Keratinocyte (primary cell): ENCODE measurements at regions not wholly inside any gene's neighbourhood (a gene's known extent, or its start where the extent isn't known, plus 50 kb on each side); places are given as distances from the start of the nearest gene placed in this dataset.
"Not testable (repeated sequence)": the region's sequence is repeated elsewhere in the genome, so short reads cannot be mapped to it uniquely, and the experiment has no call there.

Source experiments
- DNase-seq: peaks from one replicate; pipeline ENCODE4 v3.0.0-alpha.2; 2011; ENCODE audit warnings: low read depth, missing footprints, low spot score
- FAIRE-seq: peaks from 2 replicates; lab custom pipeline; 2011; peaks lifted over from hg19 to GRCh38; lab: Jason Lieb, UNC
- H2AFZ ChIP-seq: 2 replicates; pipeline ENCODE4 v1.6.0; 2012; ENCODE audit warnings: low read length, control low read depth, inconsistent platforms; ENCODE audit not compliant: control insufficient read depth
- H3K27ac ChIP-seq: 2 replicates; pipeline ENCODE4 v1.5.1; 2011; ENCODE audit warnings: low read length; ENCODE audit not compliant: control insufficient read depth, insufficient read depth
- H3K27me3 ChIP-seq: 3 replicates; pipeline ENCODE4 v1.6.0; 2011; ENCODE audit warnings: low read length; ENCODE audit not compliant: control insufficient read depth, insufficient read depth; ENCODE audit errors: extremely low read depth
- H3K36me3 ChIP-seq, 2 experiments: 2 replicates in 1 of 2; 3 replicates in 1 of 2; pipeline ENCODE4 v1.5.1; 2011; ENCODE audit warnings: low read length in 2 of 2, mild to moderate bottlenecking in 1 of 2; ENCODE audit not compliant: control insufficient read depth in 2 of 2, insufficient read depth in 2 of 2; ENCODE audit errors: extremely low read depth in 1 of 2
- H3K4me1 ChIP-seq: 3 replicates; pipeline ENCODE4 v1.5.1; 2011; ENCODE audit warnings: low read length; ENCODE audit not compliant: control insufficient read depth, insufficient read depth; ENCODE audit errors: extremely low read depth
- H3K4me2 ChIP-seq: 3 replicates; pipeline ENCODE4 v1.6.0; 2011; ENCODE audit warnings: low read depth, low read length; ENCODE audit not compliant: control insufficient read depth, insufficient read depth; ENCODE audit errors: extremely low read depth
- H3K4me3 ChIP-seq, 3 experiments: fragments of 200-600 bp in 1 of 3; sonication (generic) in 1 of 3; 2 replicates in 2 of 3; 3 replicates in 1 of 3; pipeline ENCODE4 v1.5.1; 2011 to 2016; ENCODE audit warnings: low read length in 3 of 3, mild to moderate bottlenecking in 3 of 3, control low read depth in 2 of 3, inconsistent platforms in 1 of 3, low read depth in 1 of 3, mixed read lengths in 1 of 3, mixed run types in 1 of 3, moderate library complexity in 1 of 3; ENCODE audit not compliant: control insufficient read depth in 2 of 3, insufficient read depth in 2 of 3; ENCODE audit errors: extremely low read depth in 1 of 3
- H3K79me2 ChIP-seq: 2 replicates; pipeline ENCODE4 v1.6.0; 2012; ENCODE audit warnings: low read length; ENCODE audit not compliant: control insufficient read depth, insufficient read depth
- H3K9ac ChIP-seq: 3 replicates; pipeline ENCODE4 v1.6.0; 2011; ENCODE audit warnings: low read length; ENCODE audit not compliant: control insufficient read depth, insufficient read depth; ENCODE audit errors: extremely low read depth
- H3K9me1 ChIP-seq: 3 replicates; pipeline ENCODE4 v1.6.0; 2011; ENCODE audit warnings: low read length; ENCODE audit not compliant: control insufficient read depth, insufficient read depth; ENCODE audit errors: extremely low read depth
- H3K9me3 ChIP-seq: 2 replicates; pipeline ENCODE4 v1.5.1; 2012; ENCODE audit warnings: low read depth, low read length; ENCODE audit not compliant: control insufficient read depth
- H4K20me1 ChIP-seq: 3 replicates; pipeline ENCODE4 v1.6.0; 2011; ENCODE audit warnings: low read length; ENCODE audit not compliant: control insufficient read depth, insufficient read depth; ENCODE audit errors: extremely low read depth
- CTCF ChIP-seq, 3 experiments: IDR thresholded peaks in 1 of 3; conservative IDR thresholded peaks in 1 of 3; optimal IDR thresholded peaks in 1 of 3; 2 replicates in 2 of 3; 3 replicates in 1 of 3; pipeline versions ENCODE3 to v1.5.1; 2011; ENCODE audit warnings: low read length in 3 of 3, mild to moderate bottlenecking in 3 of 3, moderate library complexity in 2 of 3, control low read depth in 1 of 3, inconsistent platforms in 1 of 3; ENCODE audit not compliant: insufficient read depth in 2 of 3; ENCODE audit errors: extremely low read depth in 1 of 3
- EZH2 ChIP-seq: IDR thresholded peaks from one replicate; pipeline ENCODE4 v1.6.1; 2012; ENCODE audit warnings: inconsistent platforms, mild to moderate bottlenecking, low read length, moderate library complexity
- dilution Hi-C: fragments of 300-500 bp; cut with MboI; formaldehyde crosslinking; loops from one replicate; pipeline ENCODE4 v1.7.0; 2020; ENCODE audit warnings: low sequenced_read_pairs; ENCODE audit not compliant: extremely low pct_ligation_motif_present

- dilution Hi-C loops, result no loop called here
Measured at GRCh38 chr7:89714131-89714530, 440.1 kb upstream of the STEAP1 start.

GRCh38 chr7:89718941-89719340 is 435.3 kb upstream of the STEAP1 start:
- H3K4me3 ChIP-seq, H3K4me2 ChIP-seq, H3K9me1 ChIP-seq, H3K4me1 ChIP-seq, H3K27ac ChIP-seq, H3K9ac ChIP-seq, H4K20me1 ChIP-seq, H3K36me3 ChIP-seq, H3K27me3 ChIP-seq, FAIRE-seq, H3K79me2 ChIP-seq, H3K9me3 ChIP-seq, dilution Hi-C loops, DNase-seq, H2AFZ ChIP-seq: not testable (repeated sequence)

More at GRCh38 chr7:89714131-89714530, 440.1 kb upstream of the STEAP1 start:
- Histone ChIP-seq H3K4me3 (no peak overlapping the region), H3K9me3 (no peaks in the 10 kb centered on the region), H4K20me1 (no peaks in the 10 kb centered on the region), H3K9ac (no peak overlapping the region), H3K36me3 (no peaks in the 10 kb centered on the region), H3K79me2 (no peaks in the 10 kb centered on the region), H3K27me3 (no peaks in the 10 kb centered on the region), H3K27ac (no peak overlapping the region), H2AFZ (no peak overlapping the region), H3K4me1 (no peaks in the 10 kb centered on the region), H3K9me1 (no peaks in the 10 kb centered on the region), H3K4me2 (no peak overlapping the region)
- FAIRE-seq (no peak), DNase-seq (no peak)
- TF ChIP-seq EZH2 (no peak), CTCF (optimal IDR thresholded peaks at IDR 0.05 in 1 of 3, IDR thresholded peaks at IDR 0.05 in 1 of 3, conservative IDR thresholded peaks at IDR 0.05 in 1 of 3; ENCODE audit: extremely low read depth in 1 of 3, insufficient read depth in 2 of 3, low read length in 3 of 3) (no peak)

GRCh38 chr7:89728481-89728880 is 425.8 kb upstream of the STEAP1 start:
- Histone ChIP-seq H3K9me3 (no peaks in the 10 kb centered on the region), H3K27me3 (no peaks in the 10 kb centered on the region), H3K4me3 (no peak overlapping the region), H4K20me1 (no peaks in the 10 kb centered on the region), H3K4me1 (no peaks in the 10 kb centered on the region), H3K36me3 (no peaks in the 10 kb centered on the region), H3K9ac (no peak overlapping the region), H3K4me2 (no peak overlapping the region), H3K9me1 (no peaks in the 10 kb centered on the region), H3K27ac (no peak overlapping the region), H3K79me2 (no peaks in the 10 kb centered on the region), H2AFZ (no peak overlapping the region)
- no peak for FAIRE-seq
- DNase-seq, result no peak
- no peak for TF ChIP-seq CTCF (optimal IDR thresholded peaks at IDR 0.05 in 1 of 3, IDR thresholded peaks at IDR 0.05 in 1 of 3, conservative IDR thresholded peaks at IDR 0.05 in 1 of 3; ENCODE audit: extremely low read depth in 1 of 3, insufficient read depth in 2 of 3, low read length in 3 of 3)
- no peak for TF ChIP-seq EZH2
- dilution Hi-C loops, result no loop called here
